GM10248 (cell line): ENCODE measurements at regions not wholly inside any gene's neighbourhood (a gene's known extent, or its start where the extent isn't known, plus 50 kb on each side); places are given as distances from the start of the nearest gene placed in this dataset.

Experiments used
- CTCF ChIA-PET: fragments of 300-600 bp; sonication (Branson Sonifier 250); formaldehyde crosslinking; extraction: SDS; loops from one replicate; lab custom pipeline; 2021; ENCODE audit warnings: antibody characterized with exemption; lab: Yijun Ruan, JAX
- POLR2A ChIA-PET: fragments of 350-650 bp; sonication (Branson Sonifier 250); formaldehyde crosslinking; extraction: SDS; loops from one replicate; lab custom pipeline; 2020; ENCODE audit warnings: antibody characterized with exemption; lab: Yijun Ruan, JAX
- DNase-seq: peaks from one replicate; pipeline ENCODE4 v3.0.0; 2012; ENCODE audit errors: extremely low spot score
- TF ChIP-seq, protein P1 (sequence below): IDR thresholded peaks from 2 replicates; pipeline ENCODE4 v1.5.1; 2012; ENCODE audit warnings: mild to moderate bottlenecking, low read depth; ENCODE audit errors: extremely low read depth, missing control alignments, control extremely low read depth

DNA sequence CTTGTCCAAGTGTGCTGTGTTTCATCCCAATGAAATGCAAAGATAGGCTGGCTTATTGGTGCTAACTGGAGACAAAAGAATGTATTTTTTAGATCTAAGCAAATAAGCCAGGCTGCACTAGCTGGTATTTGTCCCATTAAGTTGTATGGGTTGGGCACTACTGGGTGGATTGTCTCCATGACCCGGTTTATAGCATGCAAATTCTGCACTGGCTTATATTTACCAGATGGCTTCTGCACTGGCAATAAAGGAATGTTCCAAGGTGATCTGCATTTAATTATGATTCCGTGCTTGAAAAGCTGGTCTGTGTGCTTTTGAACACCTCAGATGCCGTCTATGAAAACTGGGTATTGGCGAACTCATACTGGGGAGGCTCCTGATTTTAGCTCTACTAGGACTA is 61.4 kb upstream of the MOCS1 start:
- no peak for DNase-seq
- TF ChIP-seq, protein P1, sequence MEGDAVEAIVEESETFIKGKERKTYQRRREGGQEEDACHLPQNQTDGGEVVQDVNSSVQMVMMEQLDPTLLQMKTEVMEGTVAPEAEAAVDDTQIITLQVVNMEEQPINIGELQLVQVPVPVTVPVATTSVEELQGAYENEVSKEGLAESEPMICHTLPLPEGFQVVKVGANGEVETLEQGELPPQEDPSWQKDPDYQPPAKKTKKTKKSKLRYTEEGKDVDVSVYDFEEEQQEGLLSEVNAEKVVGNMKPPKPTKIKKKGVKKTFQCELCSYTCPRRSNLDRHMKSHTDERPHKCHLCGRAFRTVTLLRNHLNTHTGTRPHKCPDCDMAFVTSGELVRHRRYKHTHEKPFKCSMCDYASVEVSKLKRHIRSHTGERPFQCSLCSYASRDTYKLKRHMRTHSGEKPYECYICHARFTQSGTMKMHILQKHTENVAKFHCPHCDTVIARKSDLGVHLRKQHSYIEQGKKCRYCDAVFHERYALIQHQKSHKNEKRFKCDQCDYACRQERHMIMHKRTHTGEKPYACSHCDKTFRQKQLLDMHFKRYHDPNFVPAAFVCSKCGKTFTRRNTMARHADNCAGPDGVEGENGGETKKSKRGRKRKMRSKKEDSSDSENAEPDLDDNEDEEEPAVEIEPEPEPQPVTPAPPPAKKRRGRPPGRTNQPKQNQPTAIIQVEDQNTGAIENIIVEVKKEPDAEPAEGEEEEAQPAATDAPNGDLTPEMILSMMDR, result no peak
- CTCF ChIA-PET, result interaction anchor here (1.0 to 2.0 kb wide), 3 partner anchors 10 to 18 kb away, joined by 3 to 7 read pairs (median 3); no protein-coding TSS in a partner anchor
- POLR2A ChIA-PET, result no interaction called here

DNA sequence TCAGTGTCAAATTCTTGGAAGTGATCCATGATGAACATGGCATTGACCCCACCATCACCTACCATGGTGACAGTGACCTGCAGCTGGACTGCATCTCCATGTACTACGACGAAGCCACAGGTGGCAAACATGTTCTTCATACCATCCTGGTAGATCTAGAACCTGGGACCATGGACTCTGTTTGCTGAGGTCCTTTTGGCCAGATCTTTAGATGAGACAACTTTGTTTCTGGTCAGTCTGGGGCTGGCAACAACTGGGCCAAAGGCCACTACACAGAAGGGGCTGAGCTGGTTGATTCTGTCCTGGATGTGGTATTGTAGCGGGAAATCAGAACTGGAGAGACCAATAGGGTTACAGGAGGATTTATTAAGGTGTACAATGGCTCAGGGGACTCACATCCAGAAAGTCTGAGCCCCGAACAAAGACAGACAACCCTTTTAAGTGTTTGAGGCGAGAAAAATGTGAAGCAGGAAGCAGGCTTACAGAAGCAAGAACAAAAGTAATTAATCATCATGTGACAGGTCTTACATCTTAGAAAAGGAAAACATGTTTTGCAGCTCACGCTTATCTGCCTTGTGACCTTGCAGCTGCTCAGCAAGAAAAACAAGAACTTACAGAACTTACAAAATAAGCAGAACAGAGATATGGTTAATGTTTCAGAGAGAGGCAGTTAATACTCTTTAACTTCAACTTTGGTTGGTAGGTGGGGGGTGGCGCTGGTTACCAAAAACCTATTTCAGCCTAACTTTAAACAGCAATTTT is 58.8 kb upstream of the MOCS1 start:
- ChIA-PET CTCF (interaction anchor here (1.4 to 1.5 kb wide), 3 partner anchors 8 to 654 kb away, joined by 3 read pairs; no protein-coding TSS in a partner anchor), POLR2A (no interaction called here)
- no peak for DNase-seq
- TF ChIP-seq, protein P1, result no peak
